ENCODE measurements at regions not wholly inside any gene's neighbourhood (a gene's known extent, or its start where the extent isn't known, plus 50 kb on each side); places are given as distances from the start of the nearest gene placed in this dataset.

- no peak for TF ChIP-seq ZNF629 (tag by site-specific recombination; IDR thresholded peaks at IDR 0.05)
- TF ChIP-seq ZSCAN23 (tag by site-specific recombination; IDR thresholded peaks at IDR 0.05): no peak
- TF ChIP-seq ATF2 (tag by site-specific recombination; IDR thresholded peaks at IDR 0.05; ENCODE audit: low read depth): no peak
- no peak for TF ChIP-seq CTCF (tag by site-specific recombination; IDR thresholded peaks at IDR 0.05)
- no peak for TF ChIP-seq ZNF26 (tag by site-specific recombination; IDR thresholded peaks at IDR 0.05)
Observed at GRCh38 chr4:44070843-44071242, 377.8 kb downstream of the KCTD8 start.
